Mesendoderm (in vitro differentiated cells): ENCODE measurements at regions not wholly inside any gene's neighbourhood (a gene's known extent, or its start where the extent isn't known, plus 50 kb on each side); places are given as distances from the start of the nearest gene placed in this dataset.

Experiments used
- DNase-seq: peaks from one replicate; pipeline ENCODE4 v3.0.0; 2013
- H2AK5ac ChIP-seq: 2 replicates; pipeline ENCODE4 v1.6.1; 2013; ENCODE audit warnings: low read length, inconsistent platforms
- H2BK120ac ChIP-seq: 2 replicates; pipeline ENCODE4 v1.6.1; 2013; ENCODE audit warnings: low read depth, mild to moderate bottlenecking, low read length, moderate library complexity, mixed read lengths
- H2BK15ac ChIP-seq: replicated peaks from 2 replicates; pipeline ENCODE4 v1.6.1; 2013; ENCODE audit warnings: low read depth, mild to moderate bottlenecking, moderate library complexity
- H2BK5ac ChIP-seq: 2 replicates; pipeline ENCODE4 v1.6.1; 2013; ENCODE audit warnings: low read length, inconsistent platforms
- H3K18ac ChIP-seq: 2 replicates; pipeline ENCODE4 v1.6.1; 2013; ENCODE audit warnings: mild to moderate bottlenecking, low read length, mixed read lengths
- H3K23ac ChIP-seq: one replicate; pipeline ENCODE4 v1.6.1; 2013; ENCODE audit warnings: low read length
- H3K27ac ChIP-seq: 2 replicates; pipeline ENCODE4 v1.5.1; 2013; ENCODE audit warnings: low read depth, mild to moderate bottlenecking, inconsistent platforms, low read length, moderate library complexity
- H3K27me3 ChIP-seq: 2 replicates; pipeline ENCODE4 v1.6.1; 2013; ENCODE audit warnings: low read length, control low read depth, mild to moderate bottlenecking, inconsistent platforms; ENCODE audit not compliant: insufficient read depth, poor library complexity
- H3K36me3 ChIP-seq: 2 replicates; pipeline ENCODE4 v1.6.1; 2013; ENCODE audit warnings: low read length, inconsistent platforms; ENCODE audit not compliant: control insufficient read depth, insufficient read depth
- H3K4ac ChIP-seq: one replicate; pipeline ENCODE4 v1.6.1; 2013; ENCODE audit warnings: low read depth, mild to moderate bottlenecking, low read length, moderate library complexity
- H3K4me1 ChIP-seq: 2 replicates; pipeline ENCODE4 v1.6.1; 2013; ENCODE audit warnings: low read depth, low read length, inconsistent platforms; ENCODE audit not compliant: control insufficient read depth
- H3K4me2 ChIP-seq: 2 replicates; pipeline ENCODE4 v1.6.1; 2013; ENCODE audit warnings: low read length
- H3K4me3 ChIP-seq: 2 replicates; pipeline ENCODE4 v1.5.1; 2013; ENCODE audit warnings: mild to moderate bottlenecking, low read length
- H3K56ac ChIP-seq: one replicate; pipeline ENCODE4 v1.6.1; 2013; ENCODE audit warnings: low read length
- H3K79me1 ChIP-seq: 2 replicates; pipeline ENCODE4 v1.6.1; 2013; ENCODE audit warnings: low read length, inconsistent platforms
- H3K79me2 ChIP-seq: 2 replicates; pipeline ENCODE4 v1.6.1; 2013; ENCODE audit warnings: mild to moderate bottlenecking, low read length; ENCODE audit not compliant: control insufficient read depth, insufficient read depth
- H3K9ac ChIP-seq: 2 replicates; pipeline ENCODE4 v1.6.1; 2013; ENCODE audit warnings: low read length, inconsistent platforms
- H4K5ac ChIP-seq: one replicate; pipeline ENCODE4 v1.6.1; 2013; ENCODE audit warnings: low read length
- H4K8ac ChIP-seq: one replicate; pipeline ENCODE4 v1.6.1; 2013; ENCODE audit warnings: low read depth, mild to moderate bottlenecking, control low read depth, low read length, moderate library complexity
- WGBS: extraction: QIAGEN DNeasy Blood & Tissue Kit; methylation state at CpG from one replicate; pipeline ENCODE4 v1.1.7; 2013; ENCODE audit warnings: low lambda C conversion rate, missing lambda C conversion rate; ENCODE audit not compliant: insufficient coverage; ENCODE audit errors: extremely low coverage; 5-methylcytosine and 5-hydroxymethylcytosine counted together

DNA sequence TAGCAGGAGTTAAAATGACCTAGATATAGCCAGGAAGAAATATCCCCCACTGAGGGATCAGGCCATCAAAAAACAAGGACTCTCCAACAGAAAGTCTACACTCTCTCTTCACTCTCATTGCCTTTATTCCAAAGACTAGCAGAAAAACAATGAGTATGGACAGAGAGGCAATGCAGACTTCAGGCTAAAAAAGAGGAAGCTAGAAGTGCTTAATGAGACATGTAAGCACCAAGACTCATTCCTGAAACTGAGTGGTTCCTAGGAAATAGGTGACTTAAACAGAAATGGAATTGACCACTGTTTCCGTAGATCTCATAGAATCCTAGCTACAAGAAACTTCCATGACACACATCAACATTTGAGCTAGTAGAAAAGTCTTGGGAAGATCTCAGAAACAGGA is 387.3 kb downstream of the KDM5D start:
- Histone ChIP-seq H3K56ac (no peak overlapping the region), H3K4me2 (no peak overlapping the region), H3K79me2 (no peaks in the 10 kb centered on the region), H3K18ac (no peak overlapping the region), H3K4me1 (no peaks in the 10 kb centered on the region), H3K4ac (no peak overlapping the region), H3K36me3 (no peaks in the 10 kb centered on the region), H3K23ac (no peak overlapping the region), H3K9ac (no peak overlapping the region), H3K4me3 (no peak overlapping the region), H2BK5ac (no peak overlapping the region), H2AK5ac (no peak overlapping the region), H4K5ac (no peak overlapping the region), H4K8ac (no peak overlapping the region), H2BK15ac (no peak overlapping the region), H2BK120ac (no peak overlapping the region), H3K27me3 (no peaks in the 10 kb centered on the region), H3K27ac (no peak overlapping the region), H3K79me1 (no peaks in the 10 kb centered on the region)
- WGBS: no CpG with 5 or more reads among the region's 1 CpG
- DNase-seq: no peak

- H3K9ac ChIP-seq: no peak overlapping the region
- H3K36me3 ChIP-seq: no peaks in the 10 kb centered on the region
- H4K5ac ChIP-seq: no peak overlapping the region
- no peak overlapping the region for H3K4me3 ChIP-seq
- no peak overlapping the region for H3K4me2 ChIP-seq
- H3K23ac ChIP-seq: no peak overlapping the region
- no peak overlapping the region for H2BK5ac ChIP-seq
- H4K8ac ChIP-seq: no peak overlapping the region
- H3K4me1 ChIP-seq: no peaks in the 10 kb centered on the region
- H3K79me1 ChIP-seq: no peaks in the 10 kb centered on the region
- no peak overlapping the region for H3K56ac ChIP-seq
- no peak overlapping the region for H3K18ac ChIP-seq
- no peaks in the 10 kb centered on the region for H3K79me2 ChIP-seq
- no peak overlapping the region for H2BK15ac ChIP-seq
- DNase-seq: no peak
- no peak overlapping the region for H2BK120ac ChIP-seq
- no peaks in the 10 kb centered on the region for H3K27me3 ChIP-seq
- H2AK5ac ChIP-seq: no peak overlapping the region
- H3K4ac ChIP-seq: no peak overlapping the region
- H3K27ac ChIP-seq: no peak overlapping the region
Observed at GRCh38 chrY:19356735-19357134, 387.8 kb downstream of the KDM5D start.

DNA sequence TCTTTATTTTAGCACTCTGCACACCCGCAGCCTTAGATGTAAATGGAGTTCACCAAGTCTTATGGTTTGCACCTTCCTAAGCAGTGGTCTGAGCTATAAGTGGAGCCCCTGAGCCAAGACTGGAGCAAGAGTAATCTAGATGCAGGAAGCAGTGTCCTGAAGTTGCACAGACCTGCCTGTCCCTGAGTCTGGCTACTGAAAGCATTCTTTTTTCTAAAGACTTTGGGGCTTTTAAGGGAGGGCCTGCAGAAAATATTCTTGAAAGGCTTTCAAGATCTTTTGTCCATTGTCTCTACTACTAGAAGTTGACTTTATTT is 389.7 kb downstream of the KDM5D start:
- Histone ChIP-seq H3K4ac (no peak overlapping the region), H3K36me3 (no peaks in the 10 kb centered on the region), H2BK5ac (no peak overlapping the region), H3K4me1 (no peaks in the 10 kb centered on the region), H3K27ac (no peak overlapping the region), H4K5ac (no peak overlapping the region), H3K79me1 (no peaks in the 10 kb centered on the region), H2BK120ac (no peak overlapping the region), H3K23ac (no peak overlapping the region), H3K9ac (no peak overlapping the region), H2BK15ac (no peak overlapping the region), H3K79me2 (no peaks in the 10 kb centered on the region), H3K4me2 (no peak overlapping the region), H2AK5ac (no peak overlapping the region), H4K8ac (no peak overlapping the region), H3K4me3 (no peak overlapping the region), H3K56ac (no peak overlapping the region), H3K18ac (no peak overlapping the region), H3K27me3 (no peaks in the 10 kb centered on the region)
- no CpG with 5 or more reads among the region's 1 CpG for WGBS
- no peak for DNase-seq

DNA sequence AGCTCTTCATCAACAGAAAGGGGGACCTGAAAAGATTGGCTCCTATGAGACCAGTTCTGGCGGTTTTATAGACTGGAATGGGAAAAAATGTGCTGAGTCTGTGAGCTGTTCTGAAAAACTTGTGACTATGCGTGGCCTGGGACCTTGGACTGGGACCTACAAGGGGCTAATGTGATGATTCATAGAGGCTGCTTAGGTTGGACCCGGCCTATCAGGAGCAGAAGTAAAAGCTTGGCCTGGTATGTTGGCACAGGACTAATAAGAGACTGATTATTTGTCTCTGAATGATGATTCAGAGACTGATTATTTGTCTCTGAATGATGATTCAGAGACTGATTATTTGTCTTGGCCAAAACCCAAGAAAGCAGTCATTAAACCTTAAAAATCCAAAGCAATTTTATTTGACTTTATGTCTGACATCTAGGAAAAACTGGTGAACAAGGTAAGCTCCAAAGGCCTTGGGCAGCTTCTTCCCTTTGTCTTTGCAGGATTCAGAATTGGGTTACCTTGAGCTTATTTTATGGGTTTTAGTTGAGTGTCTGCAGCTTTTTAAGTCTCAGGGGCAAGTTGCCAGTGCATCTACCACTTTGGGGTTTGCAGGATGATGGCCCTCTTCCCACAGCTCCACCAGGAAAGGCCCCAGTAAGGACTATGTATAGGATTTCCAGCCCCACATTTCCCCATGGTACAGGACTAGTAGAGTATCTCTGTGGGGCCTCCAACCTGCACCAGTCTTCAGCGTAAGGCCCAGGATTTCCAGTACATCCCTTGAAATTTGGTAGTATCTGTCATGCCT is 390.3 kb downstream of the KDM5D start:
- no peak overlapping the region for H3K4ac ChIP-seq
- no peak overlapping the region for H3K18ac ChIP-seq
- no CpG with 5 or more reads among the region's 4 CpGs for WGBS
- H2BK5ac ChIP-seq: no peak overlapping the region
- no peak overlapping the region for H3K4me2 ChIP-seq
- H3K27me3 ChIP-seq: no peaks in the 10 kb centered on the region
- no peak for DNase-seq
- no peak overlapping the region for H3K4me3 ChIP-seq
- H3K79me2 ChIP-seq: no peaks in the 10 kb centered on the region
- H2BK15ac ChIP-seq: no peak overlapping the region
- no peak overlapping the region for H4K8ac ChIP-seq
- no peaks in the 10 kb centered on the region for H3K36me3 ChIP-seq
- no peak overlapping the region for H2BK120ac ChIP-seq
- H3K27ac ChIP-seq: no peak overlapping the region
- H3K79me1 ChIP-seq: no peaks in the 10 kb centered on the region
- H2AK5ac ChIP-seq: no peak overlapping the region
- no peak overlapping the region for H3K9ac ChIP-seq
- H4K5ac ChIP-seq: no peak overlapping the region
- H3K23ac ChIP-seq: no peak overlapping the region
- H3K56ac ChIP-seq: no peak overlapping the region
- no peaks in the 10 kb centered on the region for H3K4me1 ChIP-seq

- no peak overlapping the region for H2BK5ac ChIP-seq
- no peak overlapping the region for H3K56ac ChIP-seq
- H3K23ac ChIP-seq: no peak overlapping the region
- H3K79me2 ChIP-seq: no peaks in the 10 kb centered on the region
- H3K4ac ChIP-seq: no peak overlapping the region
- H3K9ac ChIP-seq: no peak overlapping the region
- no peak for DNase-seq
- no peak overlapping the region for H4K5ac ChIP-seq
- no peaks in the 10 kb centered on the region for H3K4me1 ChIP-seq
- no peak overlapping the region for H3K27ac ChIP-seq
- no peaks in the 10 kb centered on the region for H3K27me3 ChIP-seq
- no peak overlapping the region for H3K18ac ChIP-seq
- H4K8ac ChIP-seq: no peak overlapping the region
- H3K4me3 ChIP-seq: no peak overlapping the region
- H3K79me1 ChIP-seq: no peaks in the 10 kb centered on the region
- H3K36me3 ChIP-seq: no peaks in the 10 kb centered on the region
- no peak overlapping the region for H2BK120ac ChIP-seq
- no CpG with 5 or more reads among the region's 2 CpGs for WGBS
- H2BK15ac ChIP-seq: no peak overlapping the region
- H2AK5ac ChIP-seq: no peak overlapping the region
- no peak overlapping the region for H3K4me2 ChIP-seq
Observed at GRCh38 chrY:19351616-19352015, 392.9 kb downstream of the KDM5D start.

DNA sequence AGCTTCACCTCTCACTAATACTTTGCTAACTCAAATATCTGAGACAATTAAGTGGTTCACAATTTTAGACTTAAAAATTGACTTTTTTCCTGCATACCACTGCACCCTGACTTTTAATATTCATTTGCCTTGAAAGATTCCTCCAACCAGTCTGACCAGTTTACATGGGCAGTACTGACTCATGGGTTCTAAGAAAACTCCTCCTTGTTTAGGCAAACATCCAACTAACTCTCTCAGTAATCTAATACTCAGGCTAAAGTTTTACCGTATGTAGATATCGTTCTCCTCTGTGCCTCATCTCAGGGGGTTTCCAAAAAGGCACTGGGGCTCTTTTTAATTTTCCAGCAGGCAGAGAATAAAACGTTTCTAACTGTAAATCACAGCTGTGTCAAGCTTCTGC is 422.8 kb downstream of the KDM5D start:
- H2BK15ac ChIP-seq: no peak overlapping the region
- H3K23ac ChIP-seq: no peak overlapping the region
- H2BK120ac ChIP-seq: no peak overlapping the region
- H3K9ac ChIP-seq: no peak overlapping the region
- no peak overlapping the region for H3K18ac ChIP-seq
- H3K4me1 ChIP-seq: no peaks in the 10 kb centered on the region
- WGBS: no CpG with 5 or more reads among the region's 3 CpGs
- no peak overlapping the region for H4K8ac ChIP-seq
- no peak overlapping the region for H4K5ac ChIP-seq
- H2BK5ac ChIP-seq: no peak overlapping the region
- no peaks in the 10 kb centered on the region for H3K79me2 ChIP-seq
- H3K27me3 ChIP-seq: no peaks in the 10 kb centered on the region
- no peak overlapping the region for H3K4me3 ChIP-seq
- no peaks in the 10 kb centered on the region for H3K79me1 ChIP-seq
- no peak overlapping the region for H3K4me2 ChIP-seq
- H3K36me3 ChIP-seq: no peaks in the 10 kb centered on the region
- no peak for DNase-seq
- no peak overlapping the region for H2AK5ac ChIP-seq
- no peak overlapping the region for H3K4ac ChIP-seq
- H3K27ac ChIP-seq: no peak overlapping the region
- no peak overlapping the region for H3K56ac ChIP-seq
